ENCODE measurements at regions not wholly inside any gene's neighbourhood (a gene's known extent, or its start where the extent isn't known, plus 50 kb on each side); places are given as distances from the start of the nearest gene placed in this dataset.

- no peak for DNase-seq
Observed at GRCh38 chr10:3906511-3907111, 121.6 kb upstream of the KLF6 start.

- no peak for DNase-seq
Observed at GRCh38 chr10:3904419-3904960, 119.5 kb upstream of the KLF6 start.

- no peak for DNase-seq
Observed at GRCh38 chr10:3902809-3903410, 117.9 kb upstream of the KLF6 start.

GRCh38 chr10:3902054-3902808 lies 117.2 kb upstream of the KLF6 start:
- DNase-seq, result no peak

- DNase-seq, result no peak
Observed at GRCh38 chr10:3901370-3901769, 116.4 kb upstream of the KLF6 start.

GRCh38 chr10:3900391-3900790 lies 115.4 kb upstream of the KLF6 start:
- DNase-seq, result no peak

GRCh38 chr10:3898821-3899220 lies 113.8 kb upstream of the KLF6 start:
- DNase-seq, result no peak

- no peak for DNase-seq
Observed at GRCh38 chr10:3897156-3897555, 112.1 kb upstream of the KLF6 start.

GRCh38 chr10:3896161-3896560 lies 111.2 kb upstream of the KLF6 start:
- DNase-seq, result no peak

- no peak for DNase-seq
Observed at GRCh38 chr10:3895045-3895631, 110.1 kb upstream of the KLF6 start.

GRCh38 chr10:3893901-3894563 lies 109.0 kb upstream of the KLF6 start:
- no peak for DNase-seq

GRCh38 chr10:3892440-3893425 lies 107.7 kb upstream of the KLF6 start:
- DNase-seq, result no peak

GRCh38 chr10:3891396-3891795 lies 106.4 kb upstream of the KLF6 start:
- no peak for DNase-seq

GRCh38 chr10:3890602-3891352 lies 105.8 kb upstream of the KLF6 start:
- no peak for DNase-seq

- DNase-seq, result no peak
Observed at GRCh38 chr10:3889961-3890522, 105.0 kb upstream of the KLF6 start.

- DNase-seq, result no peak
Observed at GRCh38 chr10:3887885-3888476, 103.0 kb upstream of the KLF6 start.

- DNase-seq, result no peak
Observed at GRCh38 chr10:3887404-3887803, 102.4 kb upstream of the KLF6 start.

GRCh38 chr10:3886641-3887251 lies 101.7 kb upstream of the KLF6 start:
- no peak for DNase-seq

GRCh38 chr10:3886191-3886590 lies 101.2 kb upstream of the KLF6 start:
- DNase-seq, result no peak

GRCh38 chr10:3882855-3883254 lies 97.8 kb upstream of the KLF6 start:
- DNase-seq, result no peak

Data from NCI-H446 treated with DMSO at 0.1 percent for 48 hours (cell line).